ENCODE measurements at regions not wholly inside any gene's neighbourhood (a gene's known extent, or its start where the extent isn't known, plus 50 kb on each side); places are given as distances from the start of the nearest gene placed in this dataset.

DNA sequence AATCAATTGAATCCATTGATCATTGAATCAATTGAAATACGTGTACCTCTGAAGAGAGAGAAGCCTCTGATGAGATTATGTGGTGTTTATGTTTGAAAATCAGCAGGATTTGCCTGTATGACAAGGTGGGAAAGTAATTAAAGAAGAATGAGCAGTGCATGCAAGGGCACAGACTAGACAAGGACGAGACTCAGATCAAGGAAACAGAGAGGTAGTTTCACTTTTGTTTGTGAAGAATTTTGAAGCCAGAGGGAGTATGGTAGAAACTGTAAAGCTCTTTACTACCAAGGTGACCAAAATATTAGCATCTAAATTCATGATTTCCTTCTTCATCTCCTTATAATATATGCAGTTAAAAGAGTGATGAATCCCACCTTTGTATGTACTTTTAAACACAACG, 1830.0 kb upstream of the IGFBP7 start (continued):
- no peak for TF ChIP-seq SRF (IDR thresholded peaks at IDR 0.05; ENCODE audit: low read depth, low read length)
- TF ChIP-seq JUND (IDR thresholded peaks at IDR 0.05; ENCODE audit: low read length) = no peak
- no peak for TF ChIP-seq CBX5 (IDR thresholded peaks at IDR 0.05; ENCODE audit: low read depth, low read length)
- no peak for TF ChIP-seq TAF7 (optimal IDR thresholded peaks at IDR 0.05; ENCODE audit: borderline replicate concordance, low read depth, low read length)
